Stomach (tissue), 8 donors: ENCODE measurements at regions not wholly inside any gene's neighbourhood (a gene's known extent, or its start where the extent isn't known, plus 50 kb on each side); places are given as distances from the start of the nearest gene placed in this dataset.

Experiments
- DNase-seq, 2 donors: peaks; one replicate each; pipeline versions ENCODE4 v3.0.0 to v3.0.0-alpha.2; 2013 to 2019
- H3K27ac ChIP-seq, 5 donors: fragments of 200-600 bp in 4 of 5; sonication (generic) in 4 of 5; one replicate each; pipeline ENCODE4 v1.5.1; 2013 to 2019; ENCODE audit warnings: mild to moderate bottlenecking in 1 of 5, moderate library complexity in 1 of 5
- H3K27me3 ChIP-seq, 3 donors: fragments of 200-600 bp; sonication (generic); one replicate each; pipeline ENCODE4 v1.5.1; 2017 to 2019; ENCODE audit warnings: mixed run types in 1 of 3
- H3K36me3 ChIP-seq, 4 donors: fragments of 200-600 bp; sonication (generic); 1 replicate in 3 of 4; 2 replicates in 1 of 4; pipeline ENCODE4 v1.5.1; 2016 to 2019
- H3K4me1 ChIP-seq, 4 donors: fragments of 200-600 bp; sonication (generic); one replicate each; pipeline ENCODE4 v1.5.1; 2016 to 2019
- H3K4me3 ChIP-seq, 4 donors: fragments of 200-600 bp; sonication (generic) in 3 of 4; one replicate each; pipeline ENCODE4 v1.5.1; 2016 to 2019; ENCODE audit warnings: mild to moderate bottlenecking in 1 of 4
- H3K9me3 ChIP-seq, 4 donors: fragments of 200-600 bp; sonication (generic); one replicate each; pipeline ENCODE4 v1.5.1; 2016 to 2019
- EP300 ChIP-seq: sonication (generic); formaldehyde crosslinking; IDR thresholded peaks from one replicate; pipeline ENCODE4 v1.6.1; 2017; ENCODE audit warnings: antibody characterized with exemption
- POLR2A ChIP-seq, 4 donors: fragments of 450-650 bp; IDR thresholded peaks; one replicate each; pipeline ENCODE4 v1.6.1; 2016; ENCODE audit warnings: antibody characterized with exemption in 4 of 4, control low read depth in 2 of 4, mild to moderate bottlenecking in 1 of 4, moderate library complexity in 1 of 4
- POLR2AphosphoS5 ChIP-seq, 3 donors: sonication (generic); formaldehyde crosslinking; IDR thresholded peaks; one replicate each; pipeline ENCODE4 v1.6.1; 2016; ENCODE audit warnings: antibody characterized with exemption in 3 of 3
- WGBS, 5 donors: extraction: QIAGEN DNeasy Blood & Tissue Kit in 3 of 5; methylation state at CpG; one replicate each; pipeline versions ENCODE4 v1.1.5 to v1.1.7; 2013 to 2018; 5-methylcytosine and 5-hydroxymethylcytosine counted together
- intact Hi-C: fragments of 100-400 bp; cut with DNase I; formaldehyde crosslinking; loops from one replicate; pipeline ENCODE4 v1.15.1; 2023; ENCODE audit warnings: low total_unique reads
- TF ChIP-seq, protein P1 (sequence below), 7 experiments: fragments of 450-650 bp in 4 of 7; fragments of 200-600 bp in 3 of 7; sonication (generic) in 3 of 7; IDR thresholded peaks; one replicate each; pipeline ENCODE4 v1.5.1; 2016 to 2019; ENCODE audit warnings: antibody characterized with exemption in 7 of 7, control low read depth in 2 of 7, mild to moderate bottlenecking in 1 of 7
- donor health status: healthy with polysubstance abuse.
- donor health status: Bipolar disorder and iron deficiency.
- donor health status: healthy.

DNA sequence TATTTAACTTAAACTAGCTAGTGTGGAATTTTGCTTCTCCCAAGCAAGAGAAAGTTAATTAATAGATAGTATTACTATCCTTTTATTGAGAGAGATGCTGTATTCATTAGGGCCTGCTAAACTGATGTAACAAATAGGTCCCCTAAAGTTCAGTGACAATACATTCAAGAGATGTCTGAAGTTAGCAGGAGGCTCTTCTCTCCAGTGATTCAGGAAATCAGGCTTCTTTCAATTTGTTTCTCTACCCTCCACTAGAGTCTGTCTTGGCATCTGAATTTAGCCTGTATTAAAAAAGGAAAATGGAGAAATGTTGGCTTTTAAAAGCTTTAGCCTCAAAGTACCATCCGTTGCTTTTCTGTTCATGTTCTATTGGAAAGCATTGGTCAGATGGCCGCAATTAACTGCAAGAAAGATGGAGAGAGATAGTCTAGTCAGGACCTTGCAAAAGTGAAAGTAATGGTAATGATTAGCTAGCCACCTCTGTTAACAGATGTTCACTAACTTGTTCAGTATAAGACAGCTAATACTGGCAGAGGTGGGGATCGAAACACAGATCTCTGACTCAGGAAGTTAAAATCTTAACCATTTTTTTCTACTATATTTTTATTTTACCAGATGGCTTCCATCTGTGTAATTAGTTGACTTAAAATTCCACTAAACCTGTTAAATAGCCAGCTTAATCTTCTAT, 786.8 kb downstream of the TMTC2 start:
- Histone ChIP-seq H3K4me1 (peaks cover 0 to 6% (median 0%) of the 10 kb centered on the region in 4 donors), H3K27ac (no peak overlapping the region), H3K36me3 (no peaks in the 10 kb centered on the region), H3K27me3 (no peaks in the 10 kb centered on the region), H3K4me3 (no peak overlapping the region), H3K9me3 (no peaks in the 10 kb centered on the region)
- WGBS, 5 donors = 48 to 64% (median 54%) methylated on average over 3 of the region's 3 CpGs
- TF ChIP-seq POLR2AphosphoS5 (IDR thresholded peaks at IDR 0.05) = no peak
- TF ChIP-seq, protein P1, sequence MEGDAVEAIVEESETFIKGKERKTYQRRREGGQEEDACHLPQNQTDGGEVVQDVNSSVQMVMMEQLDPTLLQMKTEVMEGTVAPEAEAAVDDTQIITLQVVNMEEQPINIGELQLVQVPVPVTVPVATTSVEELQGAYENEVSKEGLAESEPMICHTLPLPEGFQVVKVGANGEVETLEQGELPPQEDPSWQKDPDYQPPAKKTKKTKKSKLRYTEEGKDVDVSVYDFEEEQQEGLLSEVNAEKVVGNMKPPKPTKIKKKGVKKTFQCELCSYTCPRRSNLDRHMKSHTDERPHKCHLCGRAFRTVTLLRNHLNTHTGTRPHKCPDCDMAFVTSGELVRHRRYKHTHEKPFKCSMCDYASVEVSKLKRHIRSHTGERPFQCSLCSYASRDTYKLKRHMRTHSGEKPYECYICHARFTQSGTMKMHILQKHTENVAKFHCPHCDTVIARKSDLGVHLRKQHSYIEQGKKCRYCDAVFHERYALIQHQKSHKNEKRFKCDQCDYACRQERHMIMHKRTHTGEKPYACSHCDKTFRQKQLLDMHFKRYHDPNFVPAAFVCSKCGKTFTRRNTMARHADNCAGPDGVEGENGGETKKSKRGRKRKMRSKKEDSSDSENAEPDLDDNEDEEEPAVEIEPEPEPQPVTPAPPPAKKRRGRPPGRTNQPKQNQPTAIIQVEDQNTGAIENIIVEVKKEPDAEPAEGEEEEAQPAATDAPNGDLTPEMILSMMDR (IDR thresholded peaks at IDR 0.05) = no peak
- TF ChIP-seq EP300 = no peak
- TF ChIP-seq POLR2A (IDR thresholded peaks at IDR 0.05) = no peak
- DNase-seq = peak in 1 of 2 donors; percentile 6
- intact Hi-C loops = no loop called here

DNA sequence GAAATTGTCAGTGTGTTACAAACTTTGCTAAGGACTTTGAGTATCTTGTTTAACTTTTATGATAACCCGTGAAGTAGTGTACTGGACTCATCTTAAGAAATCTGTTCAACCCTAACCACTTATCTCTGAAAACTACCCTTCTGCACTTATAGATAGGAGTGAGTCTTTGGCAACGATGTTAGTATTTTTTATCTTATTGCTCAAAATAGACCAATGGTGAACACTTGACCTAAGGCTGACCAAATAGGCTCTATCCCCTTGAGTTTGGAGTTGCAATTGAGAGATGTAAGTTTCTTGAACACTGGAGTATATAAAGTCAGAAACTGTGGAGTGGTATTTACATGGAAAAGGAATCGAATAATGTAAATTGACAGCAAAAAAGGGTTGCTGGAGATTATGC, 786.1 kb downstream of the TMTC2 start:
- H3K9me3 ChIP-seq = no peaks in the 10 kb centered on the region
- TF ChIP-seq, protein P1 (IDR thresholded peaks at IDR 0.05) = no peak
- TF ChIP-seq POLR2AphosphoS5 (IDR thresholded peaks at IDR 0.05) = no peak
- no peak for TF ChIP-seq EP300
- no peak for TF ChIP-seq POLR2A (IDR thresholded peaks at IDR 0.05)
- no peak overlapping the region for H3K4me3 ChIP-seq
- no peaks in the 10 kb centered on the region for H3K36me3 ChIP-seq
- H3K27me3 ChIP-seq = no peaks in the 10 kb centered on the region
- DNase-seq = no peak
- no peak overlapping the region for H3K27ac ChIP-seq
- WGBS, 5 donors = 65 to 79% (median 74%) methylated on average over 3 of the region's 3 CpGs
- intact Hi-C loops = no loop called here
- peaks cover 0 to 4% (median 0%) of the 10 kb centered on the region in 4 donors for H3K4me1 ChIP-seq

DNA sequence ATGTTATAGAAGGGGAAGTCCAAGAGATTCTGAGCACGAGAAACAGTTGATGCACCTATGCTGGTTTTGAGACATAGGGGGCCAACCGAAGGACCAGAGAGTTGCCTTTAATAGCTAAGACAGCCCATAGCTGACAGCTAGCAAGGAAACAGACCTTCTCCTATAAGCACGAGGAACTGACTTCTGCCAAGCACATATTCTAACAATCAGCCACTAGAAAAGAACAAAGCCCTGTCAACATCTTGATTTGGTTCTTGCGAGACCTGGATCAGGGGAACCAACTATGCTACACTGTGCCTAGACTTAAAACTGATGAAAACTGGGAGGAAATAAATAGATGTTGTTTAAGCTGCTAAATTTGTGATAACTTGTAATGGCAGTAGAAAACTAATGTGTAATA, 785.6 kb downstream of the TMTC2 start:
- no peaks in the 10 kb centered on the region for H3K27me3 ChIP-seq
- 81 to 86% (median 84%) methylated on average over 4 of the region's 4 CpGs for WGBS, 5 donors
- TF ChIP-seq, protein P1 (IDR thresholded peaks at IDR 0.05) = no peak
- TF ChIP-seq EP300 (no peak), POLR2A (IDR thresholded peaks at IDR 0.05) (no peak), POLR2AphosphoS5 (IDR thresholded peaks at IDR 0.05) (no peak)
- intact Hi-C loops = no loop called here
- no peak overlapping the region for H3K27ac ChIP-seq
- H3K9me3 ChIP-seq = no peaks in the 10 kb centered on the region
- no peak overlapping the region for H3K4me3 ChIP-seq
- no peaks in the 10 kb centered on the region for H3K4me1 ChIP-seq
- no peaks in the 10 kb centered on the region for H3K36me3 ChIP-seq
- no peak for DNase-seq

DNA sequence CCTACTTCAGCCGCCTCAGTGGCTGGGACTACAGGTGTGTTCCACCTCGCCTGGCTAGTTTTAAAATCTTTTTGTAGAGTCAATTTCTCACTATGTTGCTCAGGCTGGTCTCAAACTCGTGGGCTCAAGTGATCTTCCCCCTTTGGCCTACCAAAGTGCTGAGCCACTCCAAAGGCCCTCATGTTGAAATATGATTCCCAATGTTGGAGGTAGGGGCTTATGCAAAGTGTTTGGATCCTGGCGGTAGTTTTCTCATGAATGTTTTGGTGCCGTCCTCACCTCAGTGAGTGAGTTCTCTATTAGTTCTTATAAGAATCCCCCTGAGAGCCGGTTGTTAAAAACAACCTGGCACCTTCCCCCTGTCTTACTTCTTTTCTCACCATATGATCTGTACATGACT, 784.6 kb downstream of the TMTC2 start:
- no peaks in the 10 kb centered on the region for H3K9me3 ChIP-seq
- DNase-seq = no peak
- no peak overlapping the region for H3K27ac ChIP-seq
- 66 to 97% (median 74%) methylated on average over 5 to 6 of the region's 6 CpGs for WGBS, 5 donors
- H3K36me3 ChIP-seq = no peaks in the 10 kb centered on the region
- TF ChIP-seq EP300 = no peak
- intact Hi-C loops = no loop called here
- H3K27me3 ChIP-seq = no peaks in the 10 kb centered on the region
- H3K4me1 ChIP-seq = no peaks in the 10 kb centered on the region
- H3K4me3 ChIP-seq = no peak overlapping the region

DNA sequence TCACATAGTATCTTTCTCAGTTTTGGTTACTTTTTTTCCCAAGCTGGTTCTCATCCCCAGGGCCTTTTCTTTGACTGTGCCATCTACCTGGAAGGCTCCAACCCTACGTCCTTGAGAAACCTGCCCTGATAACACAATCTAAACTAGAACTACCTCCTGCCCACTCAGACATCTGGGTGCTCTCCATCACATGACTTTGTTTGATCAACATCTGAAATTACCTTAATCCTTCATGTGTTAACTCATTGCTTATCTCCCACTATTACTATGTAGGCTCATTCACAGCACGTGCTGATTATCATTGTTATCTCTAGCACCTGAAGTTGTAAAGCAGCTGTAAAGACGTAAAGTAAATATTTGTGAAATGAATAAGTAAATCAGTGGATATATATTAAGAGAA, 784.0 kb downstream of the TMTC2 start:
- intact Hi-C loops = no loop called here
- WGBS, 5 donors = 28 to 61% (median 32%) methylated on average over 3 of the region's 3 CpGs
- no peak overlapping the region for H3K27ac ChIP-seq

More for the DNA sequence above, 784.0 kb downstream of the TMTC2 start:
- peak in 2 of 3 donors; percentile 39 to 77 for TF ChIP-seq POLR2AphosphoS5 (IDR thresholded peaks at IDR 0.05)
- TF ChIP-seq, protein P1 (IDR thresholded peaks at IDR 0.05) = no peak
- Histone ChIP-seq H3K4me1 (no peaks in the 10 kb centered on the region), H3K27me3 (no peaks in the 10 kb centered on the region), H3K4me3 (no peak overlapping the region), H3K36me3 (no peaks in the 10 kb centered on the region), H3K9me3 (no peaks in the 10 kb centered on the region)
- peak in 1 of 2 donors; percentile 42 for DNase-seq
